Peyer's patch (tissue), 4 donors: ENCODE measurements at regions not wholly inside any gene's neighbourhood (a gene's known extent, or its start where the extent isn't known, plus 50 kb on each side); places are given as distances from the start of the nearest gene placed in this dataset.

Source experiments
- CTCF ChIP-seq, 6 experiments: fragments of 450-650 bp in 4 of 6; fragments of 200-600 bp in 2 of 6; sonication (generic) in 1 of 6; IDR thresholded peaks; one replicate each; pipeline ENCODE4 v1.5.1; 2017 to 2019; ENCODE audit warnings: antibody characterized with exemption in 6 of 6, mild to moderate bottlenecking in 3 of 6, moderate library complexity in 1 of 6
- POLR2A ChIP-seq, 2 donors: fragments of 450-650 bp; IDR thresholded peaks; one replicate each; pipeline ENCODE4 v1.5.1; 2017; ENCODE audit warnings: antibody characterized with exemption in 2 of 2, mild to moderate bottlenecking in 2 of 2, moderate library complexity in 2 of 2

- no peak for TF ChIP-seq POLR2A (IDR thresholded peaks at IDR 0.05)
- no peak for TF ChIP-seq CTCF (IDR thresholded peaks at IDR 0.05)
Measured at GRCh38 chr2:136377423-136378382, 259.8 kb upstream of the CXCR4 start.
